OCI-LY7 (cell line): ENCODE measurements at regions not wholly inside any gene's neighbourhood (a gene's known extent, or its start where the extent isn't known, plus 50 kb on each side); places are given as distances from the start of the nearest gene placed in this dataset.

ENCODE experiments used
- EZH2phosphoT487 ChIP-seq: fragments of 200-600 bp; sonication (generic); IDR thresholded peaks from 2 replicates; pipeline ENCODE4 v1.6.1; 2018; ENCODE audit warnings: low read depth, borderline replicate concordance, mild to moderate bottlenecking, mixed run types, antibody characterized with exemption, low read length, moderate library complexity, mixed read lengths
- TF ChIP-seq, protein P1 (sequence below): fragments of 200-600 bp; sonication (generic); conservative IDR thresholded peaks from 2 replicates; pipeline ENCODE4 v1.5.1; 2014; ENCODE audit warnings: mild to moderate bottlenecking, antibody characterized with exemption, low read length, moderate library complexity, mixed read lengths

DNA sequence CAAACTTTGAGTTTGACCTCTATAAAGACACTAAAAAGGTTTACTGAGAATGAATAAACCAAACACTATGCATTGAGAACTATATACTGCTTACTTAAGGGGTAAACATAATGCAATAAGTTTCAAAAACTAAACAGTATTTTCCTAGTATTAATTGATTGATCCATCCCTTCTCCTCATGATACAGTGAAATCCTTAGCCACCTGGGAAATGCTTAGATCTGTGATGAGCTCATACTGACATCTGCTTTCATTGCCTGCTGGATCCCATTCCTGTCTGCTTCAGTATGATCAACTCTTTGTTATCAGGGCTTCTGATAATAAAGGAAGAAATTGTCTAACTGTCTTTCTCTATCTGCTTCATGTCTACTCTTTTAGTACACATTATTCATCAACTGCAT is 74.9 kb upstream of the UBE2E3 start:
- TF ChIP-seq, protein P1, sequence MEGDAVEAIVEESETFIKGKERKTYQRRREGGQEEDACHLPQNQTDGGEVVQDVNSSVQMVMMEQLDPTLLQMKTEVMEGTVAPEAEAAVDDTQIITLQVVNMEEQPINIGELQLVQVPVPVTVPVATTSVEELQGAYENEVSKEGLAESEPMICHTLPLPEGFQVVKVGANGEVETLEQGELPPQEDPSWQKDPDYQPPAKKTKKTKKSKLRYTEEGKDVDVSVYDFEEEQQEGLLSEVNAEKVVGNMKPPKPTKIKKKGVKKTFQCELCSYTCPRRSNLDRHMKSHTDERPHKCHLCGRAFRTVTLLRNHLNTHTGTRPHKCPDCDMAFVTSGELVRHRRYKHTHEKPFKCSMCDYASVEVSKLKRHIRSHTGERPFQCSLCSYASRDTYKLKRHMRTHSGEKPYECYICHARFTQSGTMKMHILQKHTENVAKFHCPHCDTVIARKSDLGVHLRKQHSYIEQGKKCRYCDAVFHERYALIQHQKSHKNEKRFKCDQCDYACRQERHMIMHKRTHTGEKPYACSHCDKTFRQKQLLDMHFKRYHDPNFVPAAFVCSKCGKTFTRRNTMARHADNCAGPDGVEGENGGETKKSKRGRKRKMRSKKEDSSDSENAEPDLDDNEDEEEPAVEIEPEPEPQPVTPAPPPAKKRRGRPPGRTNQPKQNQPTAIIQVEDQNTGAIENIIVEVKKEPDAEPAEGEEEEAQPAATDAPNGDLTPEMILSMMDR = no peak
- TF ChIP-seq EZH2phosphoT487 = no peak
